H1 (cell line): ENCODE measurements at regions not wholly inside any gene's neighbourhood (a gene's known extent, or its start where the extent isn't known, plus 50 kb on each side); places are given as distances from the start of the nearest gene placed in this dataset.

Experiments
- BACH1 ChIP-seq: IDR thresholded peaks from 2 replicates; pipeline ENCODE4 v1.6.1; 2012; ENCODE audit warnings: low read length, improper control_type of control experiment
- CBX5 ChIP-seq: fragments of 300-800, 300-1000 bp; sonication (generic); IDR thresholded peaks from 2 replicates; pipeline ENCODE4 v1.7.1; 2016; ENCODE audit warnings: antibody characterized with exemption, low read length, low read depth
- CBX8 ChIP-seq: fragments of 300-800, 300-1000 bp; sonication (generic); IDR thresholded peaks from 2 replicates; pipeline ENCODE4 v1.7.1; 2016; ENCODE audit warnings: low read depth, low read length, borderline replicate concordance
- CTBP2 ChIP-seq: IDR thresholded peaks from 2 replicates; pipeline ENCODE4 v1.7.0; 2011; ENCODE audit warnings: borderline replicate concordance, mild to moderate bottlenecking, moderate library complexity, mixed read lengths, low read length; ENCODE audit not compliant: insufficient read depth, insufficient read length
- FOSL1 ChIP-seq: IDR thresholded peaks from 2 replicates; pipeline ENCODE4 v1.6.1; 2011; ENCODE audit warnings: mild to moderate bottlenecking, low read depth, low read length, moderate library complexity; ENCODE audit not compliant: insufficient read depth
- POLR2AphosphoS5 ChIP-seq: IDR thresholded peaks from 2 replicates; pipeline ENCODE4 v1.6.1; 2011; ENCODE audit warnings: low read depth, low read length
- TF ChIP-seq, protein P1 (sequence below): fragments of 300-600 bp; sonication (generic); IDR thresholded peaks from 2 replicates; pipeline ENCODE4 v1.7.1; 2012; ENCODE audit warnings: low read length, moderate library complexity, mild to moderate bottlenecking, inconsistent platforms; ENCODE audit not compliant: insufficient replicate concordance
- TF ChIP-seq, protein P2 (sequence below): IDR thresholded peaks from 2 replicates; pipeline ENCODE4 v1.6.1; 2011; ENCODE audit warnings: low read length, improper control_type of control experiment
- TF ChIP-seq, protein P3 (sequence below): IDR thresholded peaks from 2 replicates; pipeline ENCODE4 v1.6.1; 2012; ENCODE audit warnings: low read length, inconsistent platforms

DNA sequence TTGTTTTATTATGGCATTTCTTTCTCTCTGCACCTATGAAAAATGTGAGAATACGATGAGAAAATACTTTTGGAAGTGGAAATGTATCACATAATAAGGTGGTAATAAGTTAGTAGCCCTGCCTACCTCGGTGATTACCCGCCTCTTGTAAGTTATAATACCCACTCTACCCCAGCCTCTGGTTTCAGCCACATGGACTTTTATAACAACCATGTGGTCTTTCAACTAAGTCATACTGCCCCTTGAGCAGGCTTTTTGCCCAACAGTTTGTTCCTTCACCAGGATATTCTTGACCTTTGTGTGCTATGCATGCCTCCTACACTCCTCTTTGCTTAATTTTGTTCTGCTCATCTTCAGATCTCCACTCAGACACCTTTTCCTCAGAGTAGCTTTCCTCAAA, 470.6 kb upstream of the ZWINT start (continued):
- TF ChIP-seq, protein P1, sequence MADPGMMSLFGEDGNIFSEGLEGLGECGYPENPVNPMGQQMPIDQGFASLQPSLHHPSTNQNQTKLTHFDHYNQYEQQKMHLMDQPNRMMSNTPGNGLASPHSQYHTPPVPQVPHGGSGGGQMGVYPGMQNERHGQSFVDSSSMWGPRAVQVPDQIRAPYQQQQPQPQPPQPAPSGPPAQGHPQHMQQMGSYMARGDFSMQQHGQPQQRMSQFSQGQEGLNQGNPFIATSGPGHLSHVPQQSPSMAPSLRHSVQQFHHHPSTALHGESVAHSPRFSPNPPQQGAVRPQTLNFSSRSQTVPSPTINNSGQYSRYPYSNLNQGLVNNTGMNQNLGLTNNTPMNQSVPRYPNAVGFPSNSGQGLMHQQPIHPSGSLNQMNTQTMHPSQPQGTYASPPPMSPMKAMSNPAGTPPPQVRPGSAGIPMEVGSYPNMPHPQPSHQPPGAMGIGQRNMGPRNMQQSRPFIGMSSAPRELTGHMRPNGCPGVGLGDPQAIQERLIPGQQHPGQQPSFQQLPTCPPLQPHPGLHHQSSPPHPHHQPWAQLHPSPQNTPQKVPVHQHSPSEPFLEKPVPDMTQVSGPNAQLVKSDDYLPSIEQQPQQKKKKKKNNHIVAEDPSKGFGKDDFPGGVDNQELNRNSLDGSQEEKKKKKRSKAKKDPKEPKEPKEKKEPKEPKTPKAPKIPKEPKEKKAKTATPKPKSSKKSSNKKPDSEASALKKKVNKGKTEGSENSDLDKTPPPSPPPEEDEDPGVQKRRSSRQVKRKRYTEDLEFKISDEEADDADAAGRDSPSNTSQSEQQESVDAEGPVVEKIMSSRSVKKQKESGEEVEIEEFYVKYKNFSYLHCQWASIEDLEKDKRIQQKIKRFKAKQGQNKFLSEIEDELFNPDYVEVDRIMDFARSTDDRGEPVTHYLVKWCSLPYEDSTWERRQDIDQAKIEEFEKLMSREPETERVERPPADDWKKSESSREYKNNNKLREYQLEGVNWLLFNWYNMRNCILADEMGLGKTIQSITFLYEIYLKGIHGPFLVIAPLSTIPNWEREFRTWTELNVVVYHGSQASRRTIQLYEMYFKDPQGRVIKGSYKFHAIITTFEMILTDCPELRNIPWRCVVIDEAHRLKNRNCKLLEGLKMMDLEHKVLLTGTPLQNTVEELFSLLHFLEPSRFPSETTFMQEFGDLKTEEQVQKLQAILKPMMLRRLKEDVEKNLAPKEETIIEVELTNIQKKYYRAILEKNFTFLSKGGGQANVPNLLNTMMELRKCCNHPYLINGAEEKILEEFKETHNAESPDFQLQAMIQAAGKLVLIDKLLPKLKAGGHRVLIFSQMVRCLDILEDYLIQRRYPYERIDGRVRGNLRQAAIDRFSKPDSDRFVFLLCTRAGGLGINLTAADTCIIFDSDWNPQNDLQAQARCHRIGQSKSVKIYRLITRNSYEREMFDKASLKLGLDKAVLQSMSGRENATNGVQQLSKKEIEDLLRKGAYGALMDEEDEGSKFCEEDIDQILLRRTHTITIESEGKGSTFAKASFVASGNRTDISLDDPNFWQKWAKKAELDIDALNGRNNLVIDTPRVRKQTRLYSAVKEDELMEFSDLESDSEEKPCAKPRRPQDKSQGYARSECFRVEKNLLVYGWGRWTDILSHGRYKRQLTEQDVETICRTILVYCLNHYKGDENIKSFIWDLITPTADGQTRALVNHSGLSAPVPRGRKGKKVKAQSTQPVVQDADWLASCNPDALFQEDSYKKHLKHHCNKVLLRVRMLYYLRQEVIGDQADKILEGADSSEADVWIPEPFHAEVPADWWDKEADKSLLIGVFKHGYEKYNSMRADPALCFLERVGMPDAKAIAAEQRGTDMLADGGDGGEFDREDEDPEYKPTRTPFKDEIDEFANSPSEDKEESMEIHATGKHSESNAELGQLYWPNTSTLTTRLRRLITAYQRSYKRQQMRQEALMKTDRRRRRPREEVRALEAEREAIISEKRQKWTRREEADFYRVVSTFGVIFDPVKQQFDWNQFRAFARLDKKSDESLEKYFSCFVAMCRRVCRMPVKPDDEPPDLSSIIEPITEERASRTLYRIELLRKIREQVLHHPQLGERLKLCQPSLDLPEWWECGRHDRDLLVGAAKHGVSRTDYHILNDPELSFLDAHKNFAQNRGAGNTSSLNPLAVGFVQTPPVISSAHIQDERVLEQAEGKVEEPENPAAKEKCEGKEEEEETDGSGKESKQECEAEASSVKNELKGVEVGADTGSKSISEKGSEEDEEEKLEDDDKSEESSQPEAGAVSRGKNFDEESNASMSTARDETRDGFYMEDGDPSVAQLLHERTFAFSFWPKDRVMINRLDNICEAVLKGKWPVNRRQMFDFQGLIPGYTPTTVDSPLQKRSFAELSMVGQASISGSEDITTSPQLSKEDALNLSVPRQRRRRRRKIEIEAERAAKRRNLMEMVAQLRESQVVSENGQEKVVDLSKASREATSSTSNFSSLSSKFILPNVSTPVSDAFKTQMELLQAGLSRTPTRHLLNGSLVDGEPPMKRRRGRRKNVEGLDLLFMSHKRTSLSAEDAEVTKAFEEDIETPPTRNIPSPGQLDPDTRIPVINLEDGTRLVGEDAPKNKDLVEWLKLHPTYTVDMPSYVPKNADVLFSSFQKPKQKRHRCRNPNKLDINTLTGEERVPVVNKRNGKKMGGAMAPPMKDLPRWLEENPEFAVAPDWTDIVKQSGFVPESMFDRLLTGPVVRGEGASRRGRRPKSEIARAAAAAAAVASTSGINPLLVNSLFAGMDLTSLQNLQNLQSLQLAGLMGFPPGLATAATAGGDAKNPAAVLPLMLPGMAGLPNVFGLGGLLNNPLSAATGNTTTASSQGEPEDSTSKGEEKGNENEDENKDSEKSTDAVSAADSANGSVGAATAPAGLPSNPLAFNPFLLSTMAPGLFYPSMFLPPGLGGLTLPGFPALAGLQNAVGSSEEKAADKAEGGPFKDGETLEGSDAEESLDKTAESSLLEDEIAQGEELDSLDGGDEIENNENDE: no peak
- TF ChIP-seq, protein P2, sequence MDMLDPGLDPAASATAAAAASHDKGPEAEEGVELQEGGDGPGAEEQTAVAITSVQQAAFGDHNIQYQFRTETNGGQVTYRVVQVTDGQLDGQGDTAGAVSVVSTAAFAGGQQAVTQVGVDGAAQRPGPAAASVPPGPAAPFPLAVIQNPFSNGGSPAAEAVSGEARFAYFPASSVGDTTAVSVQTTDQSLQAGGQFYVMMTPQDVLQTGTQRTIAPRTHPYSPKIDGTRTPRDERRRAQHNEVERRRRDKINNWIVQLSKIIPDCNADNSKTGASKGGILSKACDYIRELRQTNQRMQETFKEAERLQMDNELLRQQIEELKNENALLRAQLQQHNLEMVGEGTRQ: no peak
- TF ChIP-seq POLR2AphosphoS5 (no peak), CBX5 (no peak), BACH1 (no peak), CBX8 (no peak), FOSL1 (no peak), CTBP2 (no peak)
- TF ChIP-seq, protein P3, sequence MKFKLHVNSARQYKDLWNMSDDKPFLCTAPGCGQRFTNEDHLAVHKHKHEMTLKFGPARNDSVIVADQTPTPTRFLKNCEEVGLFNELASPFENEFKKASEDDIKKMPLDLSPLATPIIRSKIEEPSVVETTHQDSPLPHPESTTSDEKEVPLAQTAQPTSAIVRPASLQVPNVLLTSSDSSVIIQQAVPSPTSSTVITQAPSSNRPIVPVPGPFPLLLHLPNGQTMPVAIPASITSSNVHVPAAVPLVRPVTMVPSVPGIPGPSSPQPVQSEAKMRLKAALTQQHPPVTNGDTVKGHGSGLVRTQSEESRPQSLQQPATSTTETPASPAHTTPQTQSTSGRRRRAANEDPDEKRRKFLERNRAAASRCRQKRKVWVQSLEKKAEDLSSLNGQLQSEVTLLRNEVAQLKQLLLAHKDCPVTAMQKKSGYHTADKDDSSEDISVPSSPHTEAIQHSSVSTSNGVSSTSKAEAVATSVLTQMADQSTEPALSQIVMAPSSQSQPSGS: no peak
